Glomerular endothelial cell (primary cell): ENCODE measurements at regions not wholly inside any gene's neighbourhood (a gene's known extent, or its start where the extent isn't known, plus 50 kb on each side); places are given as distances from the start of the nearest gene placed in this dataset.

Experiments
- DNase-seq: peaks from one replicate; pipeline ENCODE4 v3.0.0-alpha.2; 2011; ENCODE audit warnings: low read depth, low spot score; ENCODE audit errors: extremely low read depth

GRCh38 chr22:48278620-48279460 lies 1516.4 kb downstream of the TBC1D22A start:
- DNase-seq, result no peak

- no peak for DNase-seq
These were observed 1515.6 kb downstream of the TBC1D22A start for GRCh38 chr22:48277868-48278581.

GRCh38 chr22:48276994-48277867 lies 1514.8 kb downstream of the TBC1D22A start:
- DNase-seq, result no peak

- no peak for DNase-seq
These were observed 1513.0 kb downstream of the TBC1D22A start for GRCh38 chr22:48275412-48275811.

GRCh38 chr22:48270731-48271130 lies 1508.3 kb downstream of the TBC1D22A start:
- no peak for DNase-seq

- DNase-seq, result no peak
These were observed 1506.5 kb downstream of the TBC1D22A start for GRCh38 chr22:48268771-48269552.

GRCh38 chr22:48268293-48268692 lies 1505.8 kb downstream of the TBC1D22A start:
- DNase-seq, result no peak

- no peak for DNase-seq
These were observed 1505.2 kb downstream of the TBC1D22A start for GRCh38 chr22:48267681-48268080.

- no peak for DNase-seq
These were observed 1502.7 kb downstream of the TBC1D22A start for GRCh38 chr22:48265000-48265625.

GRCh38 chr22:48264586-48264985 lies 1502.1 kb downstream of the TBC1D22A start:
- DNase-seq, result no peak

- no peak for DNase-seq
These were observed 1501.4 kb downstream of the TBC1D22A start for GRCh38 chr22:48263791-48264351.

GRCh38 chr22:48263431-48263765 lies 1500.9 kb downstream of the TBC1D22A start:
- no peak for DNase-seq

- no peak for DNase-seq
These were observed 1500.4 kb downstream of the TBC1D22A start for GRCh38 chr22:48262596-48263430.

- DNase-seq, result no peak
These were observed 1499.3 kb downstream of the TBC1D22A start for GRCh38 chr22:48261706-48262105.

GRCh38 chr22:48261048-48261621 lies 1498.7 kb downstream of the TBC1D22A start:
- no peak for DNase-seq

- no peak for DNase-seq
These were observed 1497.7 kb downstream of the TBC1D22A start for GRCh38 chr22:48259991-48260670.

- no peak for DNase-seq
These were observed 1496.4 kb downstream of the TBC1D22A start for GRCh38 chr22:48258811-48259210.
